22Rv1 (cell line): ENCODE measurements at regions not wholly inside any gene's neighbourhood (a gene's known extent, or its start where the extent isn't known, plus 50 kb on each side); places are given as distances from the start of the nearest gene placed in this dataset.

Experiments used
- ZFX ChIP-seq: fragments of 450-650 bp; IDR thresholded peaks from 2 replicates; pipeline ENCODE4 v1.6.1; 2017; ENCODE audit warnings: antibody characterized with exemption, borderline replicate concordance
- TF ChIP-seq, protein P1 (sequence below): fragments of 450-650 bp; IDR thresholded peaks from 2 replicates; pipeline ENCODE4 v1.5.1; 2017; ENCODE audit warnings: mild to moderate bottlenecking

DNA sequence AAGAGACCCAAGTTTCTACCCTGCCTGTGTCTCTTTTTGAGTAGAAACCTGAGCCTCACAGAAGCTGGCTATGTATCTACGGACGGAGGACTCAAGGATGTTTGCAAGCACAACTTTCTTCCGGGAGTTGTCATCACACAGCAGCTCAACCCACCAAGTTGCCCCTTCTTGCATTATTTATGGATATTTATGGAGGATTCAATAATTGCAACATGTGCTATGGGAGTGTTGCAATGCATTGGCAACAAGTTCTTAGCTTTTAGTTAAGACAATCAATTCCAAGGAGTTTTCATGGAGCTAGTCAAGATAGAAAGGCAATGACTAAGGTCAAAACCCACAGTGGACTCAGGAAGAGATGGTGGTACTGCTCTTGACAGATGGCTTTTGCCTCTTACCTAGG is 336.9 kb downstream of the ENC1 start:
- TF ChIP-seq, protein P1, sequence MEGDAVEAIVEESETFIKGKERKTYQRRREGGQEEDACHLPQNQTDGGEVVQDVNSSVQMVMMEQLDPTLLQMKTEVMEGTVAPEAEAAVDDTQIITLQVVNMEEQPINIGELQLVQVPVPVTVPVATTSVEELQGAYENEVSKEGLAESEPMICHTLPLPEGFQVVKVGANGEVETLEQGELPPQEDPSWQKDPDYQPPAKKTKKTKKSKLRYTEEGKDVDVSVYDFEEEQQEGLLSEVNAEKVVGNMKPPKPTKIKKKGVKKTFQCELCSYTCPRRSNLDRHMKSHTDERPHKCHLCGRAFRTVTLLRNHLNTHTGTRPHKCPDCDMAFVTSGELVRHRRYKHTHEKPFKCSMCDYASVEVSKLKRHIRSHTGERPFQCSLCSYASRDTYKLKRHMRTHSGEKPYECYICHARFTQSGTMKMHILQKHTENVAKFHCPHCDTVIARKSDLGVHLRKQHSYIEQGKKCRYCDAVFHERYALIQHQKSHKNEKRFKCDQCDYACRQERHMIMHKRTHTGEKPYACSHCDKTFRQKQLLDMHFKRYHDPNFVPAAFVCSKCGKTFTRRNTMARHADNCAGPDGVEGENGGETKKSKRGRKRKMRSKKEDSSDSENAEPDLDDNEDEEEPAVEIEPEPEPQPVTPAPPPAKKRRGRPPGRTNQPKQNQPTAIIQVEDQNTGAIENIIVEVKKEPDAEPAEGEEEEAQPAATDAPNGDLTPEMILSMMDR = no peak
- TF ChIP-seq ZFX = no peak
